ENCODE measurements at regions not wholly inside any gene's neighbourhood (a gene's known extent, or its start where the extent isn't known, plus 50 kb on each side); places are given as distances from the start of the nearest gene placed in this dataset.

DNA sequence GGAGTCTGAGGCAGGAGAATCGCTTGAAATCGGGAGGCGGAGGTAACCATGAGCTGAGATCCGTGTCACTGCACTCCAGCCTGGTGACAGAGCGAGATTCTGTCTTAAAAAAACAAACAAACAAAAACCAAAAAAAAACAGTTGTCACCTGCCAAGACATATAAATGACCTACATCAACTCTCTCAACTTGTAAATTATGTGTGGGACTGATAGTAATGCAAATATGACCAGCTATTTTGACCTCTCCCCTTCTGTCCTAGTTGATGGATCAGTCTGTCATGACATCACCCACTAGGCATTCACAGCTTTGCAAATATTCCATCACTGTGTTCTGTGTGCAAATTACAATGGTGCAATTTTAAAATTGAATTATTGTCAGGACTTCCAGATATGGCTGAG lies 175.4 kb downstream of the EBLN2 start (continued):
- TF ChIP-seq EZH2 (IDR thresholded peaks at IDR 0.05; ENCODE audit: low read depth, low read length, severe bottlenecking) (no peak), HDAC2 (IDR thresholded peaks at IDR 0.05; ENCODE audit: borderline replicate concordance in 1 of 2, low read depth in 2 of 2, low read length in 2 of 2) (no peak), POLR2AphosphoS5 (IDR thresholded peaks at IDR 0.05; ENCODE audit: low read depth, low read length) (no peak), SP4 (IDR thresholded peaks at IDR 0.05; ENCODE audit: low read length) (no peak), YY1 (IDR thresholded peaks at IDR 0.05; ENCODE audit: low read depth, low read length) (no peak), CTBP2 (IDR thresholded peaks at IDR 0.05; ENCODE audit: borderline replicate concordance, insufficient read depth, insufficient read length, low read length) (no peak), TBP (IDR thresholded peaks at IDR 0.05; ENCODE audit: low read depth, low read length) (no peak)
- TF ChIP-seq, protein P1, sequence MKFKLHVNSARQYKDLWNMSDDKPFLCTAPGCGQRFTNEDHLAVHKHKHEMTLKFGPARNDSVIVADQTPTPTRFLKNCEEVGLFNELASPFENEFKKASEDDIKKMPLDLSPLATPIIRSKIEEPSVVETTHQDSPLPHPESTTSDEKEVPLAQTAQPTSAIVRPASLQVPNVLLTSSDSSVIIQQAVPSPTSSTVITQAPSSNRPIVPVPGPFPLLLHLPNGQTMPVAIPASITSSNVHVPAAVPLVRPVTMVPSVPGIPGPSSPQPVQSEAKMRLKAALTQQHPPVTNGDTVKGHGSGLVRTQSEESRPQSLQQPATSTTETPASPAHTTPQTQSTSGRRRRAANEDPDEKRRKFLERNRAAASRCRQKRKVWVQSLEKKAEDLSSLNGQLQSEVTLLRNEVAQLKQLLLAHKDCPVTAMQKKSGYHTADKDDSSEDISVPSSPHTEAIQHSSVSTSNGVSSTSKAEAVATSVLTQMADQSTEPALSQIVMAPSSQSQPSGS (IDR thresholded peaks at IDR 0.05; ENCODE audit: low read length): no peak
